SH-SY5Y (cell line): ENCODE measurements at regions not wholly inside any gene's neighbourhood (a gene's known extent, or its start where the extent isn't known, plus 50 kb on each side); places are given as distances from the start of the nearest gene placed in this dataset.

ENCODE experiments used
- GATA2 ChIP-seq: IDR thresholded peaks from 2 replicates; pipeline ENCODE4 v1.6.1; 2011; ENCODE audit warnings: mild to moderate bottlenecking, low read depth, low read length
- GATA3 ChIP-seq: IDR thresholded peaks from 2 replicates; pipeline ENCODE4 v1.6.1; 2011; ENCODE audit warnings: low read depth, mild to moderate bottlenecking, low read length, moderate library complexity

- TF ChIP-seq GATA2: no peak
These were observed 715.1 kb downstream of the SLITRK1 start for GRCh38 chr13:83167203-83167602.

GRCh38 chr13:83166550-83166949 lies 715.7 kb downstream of the SLITRK1 start:
- TF ChIP-seq GATA3 (no peak), GATA2 (no peak)

DNA sequence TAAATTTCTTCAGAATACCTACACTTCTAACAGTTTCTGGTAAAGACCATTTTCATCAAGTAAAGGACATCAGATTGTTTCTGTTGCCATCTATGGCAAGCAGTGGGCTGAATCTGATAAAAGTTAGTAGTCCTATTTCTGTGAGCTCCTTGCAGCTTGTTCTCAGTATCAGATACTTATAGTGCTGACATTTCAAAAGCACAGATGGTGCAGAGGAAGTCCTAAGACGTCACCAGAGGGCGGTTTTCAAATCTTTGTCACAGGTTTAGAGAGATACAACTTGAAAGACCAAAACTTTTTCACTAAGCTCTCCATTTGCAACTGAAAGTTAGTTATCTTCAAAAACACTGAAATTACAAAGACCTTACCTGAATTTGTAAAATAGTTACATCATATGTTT lies 719.8 kb downstream of the SLITRK1 start:
- TF ChIP-seq GATA3 (no peak), GATA2 (no peak)

DNA sequence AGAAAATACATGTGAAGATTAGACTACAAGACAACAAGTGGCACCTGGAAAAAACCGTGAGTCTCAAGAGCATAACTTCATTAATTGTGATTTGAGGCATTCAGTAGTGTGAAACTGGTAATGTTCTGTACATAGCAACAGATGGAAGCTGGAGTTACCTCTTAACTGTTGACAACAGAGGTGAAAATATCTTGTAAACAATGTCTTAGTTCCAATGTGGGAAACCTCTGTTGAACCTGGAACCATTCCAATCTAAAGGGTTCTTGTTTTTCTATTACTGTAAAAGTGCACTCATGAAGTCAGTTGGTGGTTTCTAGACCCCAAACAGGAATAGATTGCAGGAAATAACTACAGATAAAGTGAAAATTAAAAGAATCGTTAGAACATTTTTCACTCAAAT lies 728.4 kb downstream of the SLITRK1 start:
- TF ChIP-seq GATA3 (no peak), GATA2 (no peak)

DNA sequence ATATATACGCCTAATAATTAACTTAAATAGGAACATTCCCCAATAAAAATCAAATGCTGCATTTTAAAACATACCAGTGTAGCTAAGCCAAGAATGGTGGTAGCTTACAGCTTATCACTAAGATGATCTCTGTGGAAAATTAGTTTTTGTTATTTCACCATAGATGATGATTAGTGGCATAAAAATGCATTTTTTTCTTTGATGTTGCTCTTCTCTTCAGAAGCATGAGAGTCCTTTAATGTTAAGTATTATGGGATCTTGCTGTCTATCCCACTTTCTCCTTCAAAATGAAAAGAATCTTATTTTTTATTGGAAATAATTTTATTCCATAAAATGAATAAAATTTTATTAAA lies 731.0 kb downstream of the SLITRK1 start:
- no peak for TF ChIP-seq GATA3
- TF ChIP-seq GATA2: no peak

DNA sequence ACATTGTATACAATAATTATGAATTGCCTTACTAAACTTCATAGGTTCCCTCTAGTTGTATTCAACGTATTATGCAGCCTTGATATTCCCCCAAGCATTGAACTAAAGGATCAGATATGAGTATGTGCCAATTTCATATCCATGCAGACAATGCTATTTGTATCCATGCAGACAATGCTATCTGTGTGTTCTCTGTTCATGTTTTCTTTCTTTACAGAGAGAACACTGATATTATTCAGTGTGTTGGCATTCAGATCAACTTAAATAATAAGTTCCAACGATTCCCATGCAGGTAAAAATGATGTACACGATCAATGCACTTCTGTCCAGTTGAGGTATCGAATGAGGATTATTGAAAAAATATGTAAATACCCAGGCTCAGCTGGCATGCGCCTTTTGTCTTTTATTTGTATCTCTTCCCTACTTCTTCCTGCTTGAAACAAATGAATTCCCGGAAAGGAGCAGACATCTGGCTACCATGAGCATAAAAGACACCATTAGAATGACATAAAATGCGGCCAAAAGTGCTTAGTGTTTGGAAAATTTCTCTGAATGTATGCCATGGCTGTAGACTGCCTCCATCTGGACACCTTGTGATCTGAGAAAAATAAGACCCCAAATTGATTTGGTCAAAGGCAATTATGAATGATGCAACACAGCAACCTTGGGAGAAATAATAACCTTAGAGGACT lies 731.5 kb downstream of the SLITRK1 start:
- TF ChIP-seq GATA3 (no peak), GATA2 (no peak)

DNA sequence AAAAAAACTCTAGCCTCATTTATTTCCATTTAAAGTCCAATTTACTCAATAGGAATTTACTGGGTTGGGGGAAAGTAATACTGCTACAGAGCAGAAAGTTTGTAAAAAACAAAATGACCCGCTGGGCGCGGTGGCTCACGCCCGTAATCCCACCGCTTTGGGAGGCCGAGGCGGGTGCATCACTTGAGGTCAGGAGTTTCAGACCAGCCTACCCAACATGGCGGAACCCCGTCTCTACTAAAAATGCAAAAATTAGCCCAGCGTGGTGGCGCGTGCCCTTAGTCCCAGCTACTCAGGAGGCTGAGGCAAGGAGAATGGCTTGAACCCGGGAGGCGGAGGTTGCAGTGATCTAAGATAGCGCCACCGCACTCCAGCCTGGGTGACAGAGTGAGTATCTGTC lies 745.6 kb downstream of the SLITRK1 start:
- TF ChIP-seq GATA3 (no peak), GATA2 (no peak)

- no peak for TF ChIP-seq GATA3
- no peak for TF ChIP-seq GATA2
These were observed 756.5 kb downstream of the SLITRK1 start for GRCh38 chr13:83125791-83126190.

DNA sequence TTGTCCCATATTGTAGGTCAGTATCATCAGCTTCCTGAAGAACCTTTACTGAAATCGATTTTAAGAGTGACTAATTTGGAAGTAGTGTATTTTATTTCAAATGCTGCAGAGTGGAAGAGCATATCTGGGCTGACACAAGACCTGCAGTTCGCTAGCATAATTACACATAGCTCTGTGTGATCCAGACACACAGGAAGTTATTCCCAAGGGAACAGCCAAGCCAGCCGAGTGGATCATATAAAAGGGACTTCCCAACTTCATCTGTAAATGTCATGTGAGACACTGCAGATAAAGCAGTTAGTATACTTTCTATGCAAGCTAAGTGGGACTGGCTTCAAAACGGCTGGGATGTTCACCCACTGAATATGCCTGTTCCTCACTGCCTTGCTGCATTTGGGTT lies 760.4 kb downstream of the SLITRK1 start:
- TF ChIP-seq GATA2 (no peak), GATA3 (no peak)

- no peak for TF ChIP-seq GATA2
- TF ChIP-seq GATA3: no peak
These were observed 765.2 kb downstream of the SLITRK1 start for GRCh38 chr13:83117046-83117445.

GRCh38 chr13:83100237-83100636 lies 782.0 kb downstream of the SLITRK1 start:
- no peak for TF ChIP-seq GATA2
- no peak for TF ChIP-seq GATA3

DNA sequence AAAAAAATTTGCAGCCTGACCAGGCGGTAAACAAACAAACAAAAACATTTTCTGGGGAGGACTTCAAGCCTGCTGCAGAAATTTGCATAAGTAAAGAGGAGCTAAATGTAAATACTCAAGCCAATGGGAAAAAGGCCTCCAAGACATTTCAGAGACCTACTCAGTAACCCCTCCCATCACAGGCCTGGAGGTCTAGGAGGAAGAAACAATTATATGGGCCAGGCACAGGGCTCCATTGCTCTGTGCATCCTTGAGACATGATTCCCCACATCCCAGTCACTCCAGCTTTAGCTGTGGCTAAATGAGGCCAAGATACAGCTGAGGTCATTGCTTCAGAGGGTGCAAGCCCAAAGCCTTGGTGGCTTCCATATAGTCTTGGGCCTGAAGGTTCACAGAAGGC lies 793.4 kb downstream of the SLITRK1 start:
- no peak for TF ChIP-seq GATA3
- no peak for TF ChIP-seq GATA2

DNA sequence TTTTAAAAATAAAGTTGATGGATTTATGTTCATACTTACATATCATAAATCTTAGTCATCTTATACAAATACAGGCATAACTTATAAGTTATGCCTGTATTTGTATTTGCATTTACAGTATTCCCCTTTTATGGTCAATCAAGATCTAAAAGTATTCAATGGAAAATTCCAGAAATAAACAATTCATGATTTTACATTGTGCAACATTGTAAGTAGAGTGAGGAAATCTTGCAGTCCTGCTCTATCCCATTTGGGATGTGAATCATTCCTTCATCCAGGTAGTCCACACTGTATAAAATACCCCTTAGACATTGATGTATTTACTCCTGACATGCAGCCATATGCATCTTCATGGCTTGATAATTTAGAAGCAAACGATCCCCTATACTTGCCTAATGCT lies 795.3 kb downstream of the SLITRK1 start:
- TF ChIP-seq GATA3: no peak
- TF ChIP-seq GATA2: no peak

- no peak for TF ChIP-seq GATA3
- TF ChIP-seq GATA2: no peak
These were observed 796.2 kb downstream of the SLITRK1 start for GRCh38 chr13:83086088-83086487.

GRCh38 chr13:83085186-83085900 lies 796.9 kb downstream of the SLITRK1 start:
- TF ChIP-seq GATA2: no peak

GRCh38 chr13:83077499-83077898 lies 804.8 kb downstream of the SLITRK1 start:
- no peak for TF ChIP-seq GATA3
- TF ChIP-seq GATA2: no peak

DNA sequence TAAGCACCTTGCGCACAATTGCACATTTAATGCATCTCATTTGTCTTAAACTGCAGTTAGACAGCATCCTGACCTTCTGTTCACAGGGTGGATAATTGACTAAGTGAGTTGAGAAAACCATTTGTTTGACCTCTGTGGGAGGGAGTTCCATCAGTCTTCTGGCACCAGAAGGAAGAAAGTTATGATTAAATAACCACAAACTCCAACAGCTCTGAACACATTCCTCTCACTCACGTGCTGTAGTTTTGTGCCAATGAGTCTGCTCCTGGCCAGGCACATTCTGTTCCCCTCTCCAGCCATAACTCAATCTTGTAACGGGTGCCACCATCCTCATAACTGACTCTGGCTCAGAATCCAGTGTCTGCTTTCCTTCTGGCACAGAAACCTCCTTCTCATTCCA lies 817.2 kb downstream of the SLITRK1 start:
- no peak for TF ChIP-seq GATA2
- no peak for TF ChIP-seq GATA3
